K562 (cell line): ENCODE measurements at regions not wholly inside any gene's neighbourhood (a gene's known extent, or its start where the extent isn't known, plus 50 kb on each side); places are given as distances from the start of the nearest gene placed in this dataset.

Experiments
- HMGXB4 ChIP-seq: sonication (generic); formaldehyde crosslinking; IDR thresholded peaks from 2 replicates; pipeline ENCODE4 v1.8.1; 2023; ENCODE audit warnings: mild to moderate bottlenecking, missing genetic modification reagents
- RREB1 ChIP-seq: fragments of 250-450 bp; sonication (Bioruptor Pico); IDR thresholded peaks from 2 replicates; pipeline ENCODE4 v1.4.0; 2020
- ZBTB40 ChIP-seq, 2 experiments: fragments of 450-650 bp in 1 of 2; sonication (generic) in 1 of 2; formaldehyde crosslinking in 1 of 2; IDR thresholded peaks; 2 replicates each; pipeline versions ENCODE4 v1.7.1 to v1.9.0; 2016 to 2022; ENCODE audit warnings: inconsistent platforms in 1 of 2, mild to moderate bottlenecking in 1 of 2, missing genetic modification reagents in 1 of 2

- no peak for TF ChIP-seq ZBTB40 (IDR thresholded peaks at IDR 0.05)
- TF ChIP-seq ZBTB40 (CRISPR knock-in tag; IDR thresholded peaks at IDR 0.05): no peak
- TF ChIP-seq HMGXB4 (CRISPR knock-in tag): no peak
- TF ChIP-seq RREB1 (CRISPR knock-in tag): no peak
These were observed 131.5 kb upstream of the SPACA7 start (continued) for GRCh38 chr13:112244495-112245177.
